Anterior cingulate cortex (tissue), 58 donors: ENCODE measurements at regions not wholly inside any gene's neighbourhood (a gene's known extent, or its start where the extent isn't known, plus 50 kb on each side); places are given as distances from the start of the nearest gene placed in this dataset.

Source experiments
- DNase-seq, 58 donors: peaks; one replicate each; lab custom pipeline; 2025; lab: John Stamatoyannopoulos, UW

GRCh38 chr15:69593981-69594966 is 141.7 kb downstream of the RPLP1 start:
- peak in 1 of 58 donors; percentile 58 for DNase-seq

GRCh38 chr15:69595009-69595791 is 142.6 kb downstream of the RPLP1 start:
- DNase-seq: peak in 4 of 58 donors; percentile 5 to 46 (median 14)

GRCh38 chr15:69597061-69597592 is 144.5 kb downstream of the RPLP1 start:
- no peak for DNase-seq

- no peak for DNase-seq
Observed at GRCh38 chr15:69599271-69599670, 146.7 kb downstream of the RPLP1 start.

- DNase-seq: no peak
Observed at GRCh38 chr15:69600556-69601085, 148.0 kb downstream of the RPLP1 start.

GRCh38 chr15:69601711-69602504 is 149.3 kb downstream of the RPLP1 start:
- DNase-seq: no peak

- DNase-seq: no peak
Observed at GRCh38 chr15:69602921-69603320, 150.3 kb downstream of the RPLP1 start.

GRCh38 chr15:69603369-69604071 is 150.9 kb downstream of the RPLP1 start:
- DNase-seq: no peak

- DNase-seq: no peak
Observed at GRCh38 chr15:69604072-69604411, 151.4 kb downstream of the RPLP1 start.

GRCh38 chr15:69606144-69606543 is 153.5 kb downstream of the RPLP1 start:
- DNase-seq: no peak

- peak in 27 of 58 donors; percentile 5 to 73 (median 35) for DNase-seq
Observed at GRCh38 chr15:69606921-69607500, 154.4 kb downstream of the RPLP1 start.

GRCh38 chr15:69608661-69609060 is 156.0 kb downstream of the RPLP1 start:
- no peak for DNase-seq

- DNase-seq: no peak
Observed at GRCh38 chr15:69609176-69609575, 156.6 kb downstream of the RPLP1 start.

- DNase-seq: no peak
Observed at GRCh38 chr15:69609776-69610175, 157.2 kb downstream of the RPLP1 start.

GRCh38 chr15:69610277-69610676 is 157.7 kb downstream of the RPLP1 start:
- no peak for DNase-seq

- no peak for DNase-seq
Observed at GRCh38 chr15:69610858-69611257, 158.2 kb downstream of the RPLP1 start.

- no peak for DNase-seq
Observed at GRCh38 chr15:69612112-69612511, 159.5 kb downstream of the RPLP1 start.

- no peak for DNase-seq
Observed at GRCh38 chr15:69613182-69613581, 160.6 kb downstream of the RPLP1 start.

- no peak for DNase-seq
Observed at GRCh38 chr15:69613988-69614387, 161.4 kb downstream of the RPLP1 start.
